GM18868 (cell line): ENCODE measurements at regions not wholly inside any gene's neighbourhood (a gene's known extent, or its start where the extent isn't known, plus 50 kb on each side); places are given as distances from the start of the nearest gene placed in this dataset.
"Not testable (repeated sequence)": the region's sequence is repeated elsewhere in the genome, so short reads cannot be mapped to it uniquely, and the experiment has no call there.

ENCODE experiments used
- ATAC-seq: cut with Tn5 transposase; IDR thresholded peaks from one replicate; pipeline ENCODE4 v1.9.1; 2021; ENCODE audit warnings: mild to moderate bottlenecking, moderate library complexity; ENCODE audit not compliant: unreplicated experiment

DNA sequence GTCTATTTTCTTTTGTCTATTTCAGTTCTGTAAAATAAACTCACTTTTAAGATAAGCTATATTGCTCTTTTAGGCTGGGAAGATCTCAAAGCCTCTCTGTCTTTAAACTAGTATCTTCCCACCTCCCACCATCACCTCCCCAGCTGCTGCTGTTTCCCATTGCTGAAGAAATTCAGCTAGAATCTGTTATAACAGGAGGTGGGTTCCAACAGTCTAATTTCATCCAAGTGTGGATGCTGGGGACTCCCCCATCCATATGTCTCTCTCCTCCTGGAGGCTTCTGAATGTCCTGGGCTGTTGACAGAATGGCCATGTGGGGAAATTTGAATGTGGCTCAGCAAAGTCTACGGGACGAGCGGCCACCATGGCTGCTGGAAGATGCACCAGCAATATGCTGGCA lies 301.0 kb downstream of the RASEF start:
- ATAC-seq: no peak

- peak; percentile 59 for ATAC-seq
These were observed 299.3 kb downstream of the RASEF start for GRCh38 chr9:82763656-82764055.

- no peak for ATAC-seq
These were observed 298.8 kb downstream of the RASEF start for GRCh38 chr9:82764061-82764668.

DNA sequence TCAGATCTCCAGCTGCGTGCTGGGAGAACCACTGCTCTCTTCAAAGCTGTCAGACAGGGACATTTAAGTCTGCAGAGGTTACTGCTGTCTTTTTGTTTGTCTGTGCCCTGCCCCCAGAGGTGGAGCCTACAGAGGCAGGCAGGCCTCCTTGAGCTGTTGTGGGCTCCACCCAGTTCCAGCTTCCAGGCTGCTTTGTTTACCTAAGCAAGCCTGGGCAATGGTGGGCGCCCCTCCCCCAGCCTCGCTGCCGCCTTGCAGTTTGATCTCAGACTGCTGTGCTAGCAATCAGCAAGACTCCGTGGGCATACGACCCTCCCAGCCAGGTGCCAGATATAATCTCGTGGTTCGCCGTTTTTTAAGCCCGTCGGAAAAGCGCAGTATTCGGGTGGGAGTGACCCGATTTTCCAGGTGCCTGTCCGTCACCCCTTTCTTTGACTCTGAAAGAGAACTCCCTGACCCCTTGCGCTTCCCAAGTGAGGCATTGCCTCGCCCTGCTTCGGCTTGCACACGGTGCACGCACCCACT lies 288.2 kb downstream of the RASEF start:
- not testable (repeated sequence) for ATAC-seq

DNA sequence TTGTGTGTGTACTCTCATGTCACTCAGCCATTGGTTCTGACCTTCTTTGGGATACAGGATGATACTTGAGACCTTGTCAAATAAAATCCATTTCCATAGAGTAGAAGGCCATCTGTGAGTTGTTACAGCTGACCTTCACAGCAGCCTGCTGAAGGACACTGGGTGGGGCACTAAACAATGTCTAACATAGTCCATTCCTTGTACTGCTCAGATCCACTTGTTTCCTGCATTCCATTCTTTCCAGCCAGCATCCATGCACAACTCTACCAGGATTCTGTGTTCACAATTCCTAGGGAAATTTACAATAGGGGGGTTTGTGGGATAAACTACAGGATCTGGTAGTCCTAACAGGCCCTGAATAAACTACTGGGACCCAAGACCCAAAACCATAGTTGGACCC lies 286.4 kb downstream of the RASEF start:
- no peak for ATAC-seq

- no peak for ATAC-seq
These were observed 285.6 kb downstream of the RASEF start for GRCh38 chr9:82777366-82777765.

- not testable (repeated sequence) for ATAC-seq
These were observed 284.0 kb downstream of the RASEF start for GRCh38 chr9:82778923-82779322.

- no peak for ATAC-seq
These were observed 282.9 kb downstream of the RASEF start for GRCh38 chr9:82780017-82780416.

GRCh38 chr9:82781921-82782392 lies 281.0 kb downstream of the RASEF start:
- ATAC-seq: no peak

- no peak for ATAC-seq
These were observed 279.9 kb downstream of the RASEF start for GRCh38 chr9:82783045-82783444.

DNA sequence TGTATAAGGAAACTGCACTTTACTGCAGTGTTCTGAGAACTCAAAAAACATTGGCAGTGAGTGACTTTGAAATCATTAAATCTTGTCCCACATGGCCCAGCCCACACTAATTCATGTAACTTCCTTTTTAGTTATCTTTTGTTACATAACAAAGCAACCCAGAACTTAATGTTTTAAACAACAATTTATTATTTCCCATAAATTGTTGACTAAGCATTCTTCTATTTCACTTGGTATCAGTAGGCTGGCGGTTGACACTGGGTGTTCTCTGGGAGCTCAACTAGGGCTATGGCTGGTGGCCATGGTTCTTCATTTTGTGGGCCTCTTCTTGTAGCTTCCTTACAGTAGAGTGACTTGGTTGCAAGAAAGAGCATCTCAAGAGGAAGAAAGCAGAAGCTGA lies 278.4 kb downstream of the RASEF start:
- no peak for ATAC-seq

- no peak for ATAC-seq
These were observed 273.7 kb downstream of the RASEF start for GRCh38 chr9:82789155-82789824.

DNA sequence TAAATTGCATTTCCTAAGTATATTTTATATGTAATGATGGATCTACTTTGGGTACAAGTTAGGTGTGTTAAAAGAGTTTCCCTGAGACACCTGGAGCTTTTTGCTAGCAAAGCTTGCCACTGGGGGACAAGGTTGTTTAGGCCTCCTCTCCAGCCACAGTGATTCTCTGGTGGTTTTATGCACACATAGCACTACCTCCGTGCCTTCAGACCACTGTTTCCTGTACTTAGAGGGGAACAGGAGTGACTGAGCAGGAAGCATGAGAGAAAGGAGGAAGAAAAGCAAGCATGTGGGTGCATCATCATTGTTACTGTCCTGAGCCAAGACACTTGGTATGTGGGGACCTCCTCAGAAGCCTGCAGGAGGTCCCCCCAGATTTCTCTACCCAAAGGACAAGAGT lies 272.1 kb downstream of the RASEF start:
- no peak for ATAC-seq

DNA sequence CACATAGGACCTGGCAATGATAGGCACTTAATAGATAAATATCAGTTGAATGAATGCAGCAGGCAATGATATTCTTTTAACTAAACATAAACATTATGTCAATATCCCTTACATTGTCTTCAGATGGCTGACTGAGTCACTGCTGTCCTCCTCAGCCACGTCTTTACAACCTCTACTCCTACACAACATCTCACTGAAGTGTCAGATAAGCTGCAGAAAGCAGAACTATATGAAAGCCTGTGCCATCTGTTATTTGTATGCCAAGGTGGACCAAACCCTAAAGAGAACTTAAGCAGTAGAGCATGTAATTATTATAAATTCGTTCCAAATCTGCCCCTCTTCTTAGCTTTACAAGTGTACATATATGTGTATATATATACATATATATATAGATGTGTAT lies 271.2 kb downstream of the RASEF start:
- no peak for ATAC-seq

GRCh38 chr9:82797534-82797933 lies 265.4 kb downstream of the RASEF start:
- ATAC-seq: no peak

GRCh38 chr9:82799286-82799685 lies 263.7 kb downstream of the RASEF start:
- ATAC-seq: no peak

GRCh38 chr9:82805027-82805426 lies 257.9 kb downstream of the RASEF start:
- no peak for ATAC-seq

GRCh38 chr9:82808478-82808877 lies 254.5 kb downstream of the RASEF start:
- no peak for ATAC-seq

GRCh38 chr9:82810915-82811314 lies 252.0 kb downstream of the RASEF start:
- no peak for ATAC-seq

GRCh38 chr9:82819260-82819659 lies 243.7 kb downstream of the RASEF start:
- ATAC-seq: no peak

GRCh38 chr9:82820186-82820585 lies 242.8 kb downstream of the RASEF start:
- ATAC-seq: no peak

GRCh38 chr9:82829818-82830217 lies 233.1 kb downstream of the RASEF start:
- ATAC-seq: no peak
